HG03139 (cell line): ENCODE measurements at regions not wholly inside any gene's neighbourhood (a gene's known extent, or its start where the extent isn't known, plus 50 kb on each side); places are given as distances from the start of the nearest gene placed in this dataset.

ENCODE experiments used
- ATAC-seq: cut with Tn5 transposase; IDR thresholded peaks from one replicate; pipeline ENCODE4 v1.9.1; 2021; ENCODE audit not compliant: unreplicated experiment

DNA sequence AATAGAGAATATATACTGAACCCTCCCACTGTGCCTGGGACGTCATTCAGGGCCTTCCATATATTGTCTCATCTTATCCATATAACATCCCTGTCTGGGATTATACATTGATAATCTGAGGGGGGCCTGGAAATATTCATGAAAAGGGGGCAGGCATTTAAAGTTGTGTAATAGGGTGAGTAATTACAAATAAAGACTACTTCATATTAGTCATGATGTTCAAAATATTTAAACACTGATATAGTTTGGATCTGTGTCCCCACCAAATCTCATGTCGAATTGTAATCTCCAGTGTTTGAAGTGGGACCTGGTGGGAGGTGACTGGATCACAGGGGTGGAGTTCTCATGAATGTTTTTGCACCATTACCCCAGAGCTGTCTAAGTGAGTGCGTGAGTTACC lies 97.8 kb downstream of the AQP9 start:
- no peak for ATAC-seq

DNA sequence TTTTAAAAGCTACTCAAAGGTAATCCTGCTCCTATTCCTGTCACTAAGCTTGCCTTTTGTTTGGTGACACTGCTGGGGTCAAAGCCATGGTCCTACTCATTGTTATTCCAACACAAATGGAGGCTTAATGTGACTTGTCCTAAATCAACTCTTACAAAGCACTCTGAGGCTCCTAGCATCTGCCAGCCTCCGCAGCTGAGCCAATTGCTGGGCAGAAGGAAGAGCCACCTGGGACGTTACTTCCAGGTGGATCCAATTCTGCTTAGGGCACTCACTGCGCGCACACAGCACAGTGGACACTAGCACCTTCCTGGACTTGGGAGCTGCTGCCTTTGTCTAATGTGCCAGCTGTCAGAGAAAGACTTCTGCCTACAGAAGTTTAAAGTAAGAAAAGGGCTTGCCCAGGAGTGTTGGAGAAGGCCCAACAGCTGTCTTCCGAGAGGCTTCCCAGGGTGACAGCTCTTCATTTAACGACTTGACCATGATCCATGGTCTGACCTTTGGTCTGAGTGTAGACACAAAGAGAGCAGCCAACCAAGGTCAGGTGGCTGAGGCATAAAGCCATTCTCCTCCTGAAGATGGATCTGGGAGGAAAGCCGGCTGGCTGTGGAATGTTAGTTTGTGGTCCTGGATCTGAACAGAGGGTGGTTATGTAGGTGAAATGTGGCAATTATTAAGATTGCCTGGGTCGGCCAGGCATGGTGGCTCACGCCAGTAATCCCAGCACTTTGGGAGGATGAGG lies 102.2 kb downstream of the AQP9 start:
- ATAC-seq, result no peak

DNA sequence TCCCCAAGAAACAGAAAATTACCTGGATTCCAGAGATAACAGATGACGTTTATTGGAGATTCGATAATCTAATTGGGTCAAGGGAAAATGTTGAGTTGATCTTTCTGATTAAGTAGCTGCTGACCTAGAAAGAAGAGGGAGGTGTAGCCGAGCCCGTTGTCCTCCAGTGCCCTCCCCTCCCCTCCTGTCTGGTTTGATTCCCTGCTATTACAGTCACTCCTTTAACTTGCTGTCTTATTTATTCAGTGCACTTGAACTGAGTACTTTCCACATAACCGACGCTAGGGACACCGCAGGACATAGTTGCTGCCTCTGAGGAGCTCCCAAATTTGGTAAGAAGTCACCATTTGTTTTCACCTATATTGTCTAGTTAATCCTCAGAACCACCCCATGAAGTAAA lies 103.7 kb downstream of the AQP9 start:
- no peak for ATAC-seq

DNA sequence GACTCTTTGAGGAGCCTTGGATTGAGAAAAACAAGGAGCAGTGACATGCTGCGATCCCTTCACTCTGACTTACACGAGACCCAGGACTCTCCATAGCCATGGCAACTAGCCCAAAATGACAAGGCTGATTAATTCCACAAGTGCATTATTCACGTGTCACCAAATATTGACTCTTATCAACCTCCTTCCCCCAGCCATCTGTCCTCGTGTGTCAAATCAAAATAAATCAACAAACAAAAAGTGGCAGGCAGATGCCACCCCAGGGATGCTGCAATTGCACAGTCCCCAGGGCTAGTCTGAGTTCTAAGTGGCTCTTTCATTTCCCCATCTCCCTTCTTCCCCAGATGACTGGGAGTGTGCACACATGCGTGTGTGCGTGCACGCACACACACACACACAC lies 104.9 kb downstream of the AQP9 start:
- no peak for ATAC-seq

DNA sequence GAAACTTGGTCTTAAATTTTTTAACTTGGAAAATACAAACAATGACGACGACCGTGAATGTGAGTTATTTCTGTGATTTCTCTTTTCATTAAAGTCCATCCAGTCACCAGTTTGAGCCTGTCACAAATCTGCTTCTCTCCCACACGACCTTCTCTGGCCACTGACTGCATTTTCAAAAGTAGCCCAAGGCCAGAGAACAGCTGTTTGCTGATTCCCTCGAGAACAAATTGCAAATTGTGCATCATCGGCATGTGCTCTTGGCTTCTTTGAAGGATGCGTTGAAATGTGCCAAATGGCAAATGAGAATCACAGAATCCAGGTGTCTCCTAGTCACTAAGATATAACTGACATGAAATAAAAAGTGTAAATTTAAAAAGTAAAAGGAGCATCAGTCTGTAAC lies 106.4 kb downstream of the AQP9 start:
- no peak for ATAC-seq

DNA sequence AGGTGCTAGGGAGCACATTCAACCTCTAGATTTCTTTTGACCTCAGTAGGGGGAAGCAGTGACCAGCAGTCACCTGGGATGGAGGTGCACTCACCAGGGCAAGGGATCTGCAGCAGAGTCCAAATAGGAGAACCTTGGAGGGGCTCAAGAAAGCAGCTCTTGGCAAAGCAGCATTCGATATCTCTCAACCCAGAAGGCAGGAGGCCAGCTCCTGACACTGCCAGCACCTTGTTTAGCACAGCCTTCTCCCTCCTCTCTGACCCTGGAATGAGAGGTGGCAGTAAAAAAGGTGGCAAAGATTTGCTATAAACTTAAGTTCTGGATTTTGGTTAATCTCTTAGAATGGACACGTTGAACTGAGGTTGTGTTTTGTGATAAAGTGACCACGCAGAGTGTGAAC lies 107.9 kb downstream of the AQP9 start:
- ATAC-seq, result no peak

DNA sequence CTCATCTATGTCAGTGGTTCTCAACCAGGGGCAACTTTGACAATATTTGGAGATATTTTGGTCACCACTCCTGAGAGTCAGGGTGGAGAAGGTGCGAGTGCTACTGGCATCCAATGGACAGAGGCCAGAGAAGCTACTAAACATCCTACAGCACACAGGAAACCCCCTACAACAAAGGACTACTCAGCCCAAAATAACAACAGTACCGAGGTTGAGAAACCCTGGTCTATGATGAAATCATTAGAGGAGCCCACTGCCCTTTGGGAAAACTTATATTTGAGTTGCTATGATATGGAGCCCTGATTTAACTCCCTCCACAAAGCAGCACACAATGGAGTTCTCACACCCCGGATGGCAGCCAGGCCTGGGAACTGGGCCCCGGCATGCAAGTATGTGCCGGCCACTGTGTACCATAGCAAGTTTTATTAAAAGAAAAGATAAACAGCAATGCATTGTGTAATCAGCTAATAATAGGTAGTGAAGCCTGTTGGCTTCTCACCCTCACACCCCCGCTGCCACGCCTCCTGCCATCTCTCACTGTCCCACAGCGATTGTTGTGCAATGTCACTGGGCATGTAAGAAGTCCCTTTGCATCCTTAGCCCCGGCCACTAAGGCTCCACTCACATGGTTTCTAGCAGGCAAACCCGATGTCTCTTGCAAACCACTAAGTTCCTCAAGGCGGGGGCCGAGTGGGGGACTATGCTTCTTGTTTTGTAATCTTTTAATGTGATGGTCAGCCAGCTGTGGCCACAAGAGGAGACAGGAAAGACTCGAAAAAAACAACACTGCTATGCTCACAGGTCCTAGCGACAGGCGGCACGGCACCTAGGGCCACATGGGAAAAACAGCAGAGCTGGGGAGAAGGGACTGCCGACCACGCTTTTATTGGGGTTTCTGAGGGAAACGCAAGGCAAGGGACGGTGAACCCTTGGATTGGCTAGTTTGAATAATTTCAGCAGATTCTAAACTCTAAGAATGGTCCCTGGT lies 110.0 kb downstream of the AQP9 start:
- no peak for ATAC-seq

DNA sequence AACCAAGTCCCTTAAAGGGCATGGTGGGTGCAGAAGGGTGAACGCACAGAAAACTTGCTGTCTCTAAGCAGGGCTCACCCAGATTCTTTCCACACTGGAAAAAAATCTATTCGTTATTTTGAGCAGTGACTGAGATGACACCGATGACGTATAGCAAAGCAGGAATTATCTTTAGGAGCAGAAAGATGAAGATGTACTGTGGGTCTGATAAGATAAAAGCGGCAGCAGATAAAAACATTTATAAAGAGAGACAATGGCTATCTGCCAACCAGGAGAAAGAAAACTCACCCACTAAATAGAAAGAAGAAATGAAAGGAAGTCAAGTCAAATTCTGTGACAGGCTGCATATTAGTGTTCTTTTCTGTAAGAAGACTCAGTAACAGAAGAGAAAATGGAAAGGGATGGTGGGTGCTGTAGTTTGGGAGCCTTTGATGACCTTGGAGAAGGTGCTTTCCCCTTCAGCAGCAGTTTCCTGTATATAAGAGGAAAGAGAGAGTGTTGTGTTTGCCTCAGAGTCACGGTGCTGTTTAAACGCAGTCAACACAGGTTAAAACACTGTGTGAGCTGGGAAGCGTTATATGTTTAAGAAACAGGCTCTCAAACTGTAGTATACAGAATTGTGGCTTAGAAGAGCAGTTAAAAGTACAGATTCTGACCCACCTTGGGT lies 111.6 kb downstream of the AQP9 start:
- ATAC-seq, result no peak

DNA sequence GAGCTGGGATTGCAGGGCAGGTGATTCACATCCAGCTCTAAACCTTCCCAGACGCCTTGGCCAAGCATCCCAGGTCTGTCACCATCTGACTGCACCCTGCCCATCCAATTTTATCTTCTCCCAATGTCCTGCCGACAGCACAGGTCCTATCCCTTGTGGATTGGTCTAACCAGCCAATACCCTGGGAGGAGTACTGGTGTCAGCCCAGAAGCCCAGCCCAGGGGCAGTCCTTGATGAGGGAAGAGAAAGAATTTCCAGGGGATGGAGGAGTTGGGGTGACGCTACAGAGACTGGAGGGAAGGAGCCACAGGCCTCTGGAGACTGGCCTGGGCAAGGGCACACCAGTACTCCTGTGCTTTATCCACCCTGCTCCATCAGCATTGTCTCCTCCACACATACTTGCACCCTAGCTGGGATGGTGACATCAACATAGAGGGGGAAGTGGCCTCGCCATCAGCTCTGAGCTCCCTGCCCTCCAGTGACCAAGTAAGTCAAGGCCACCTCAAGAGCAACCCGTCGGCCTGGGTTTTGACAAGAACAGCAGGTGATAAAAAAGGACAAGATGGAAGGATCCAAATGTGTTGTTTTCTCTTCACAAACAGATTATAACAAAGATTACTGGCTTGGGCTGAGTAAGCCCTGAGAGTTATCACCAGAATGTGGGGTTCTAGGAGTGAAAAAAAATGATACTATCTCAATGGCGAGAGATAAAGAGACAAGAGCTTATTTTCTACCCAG lies 114.6 kb downstream of the AQP9 start:
- ATAC-seq, result no peak

DNA sequence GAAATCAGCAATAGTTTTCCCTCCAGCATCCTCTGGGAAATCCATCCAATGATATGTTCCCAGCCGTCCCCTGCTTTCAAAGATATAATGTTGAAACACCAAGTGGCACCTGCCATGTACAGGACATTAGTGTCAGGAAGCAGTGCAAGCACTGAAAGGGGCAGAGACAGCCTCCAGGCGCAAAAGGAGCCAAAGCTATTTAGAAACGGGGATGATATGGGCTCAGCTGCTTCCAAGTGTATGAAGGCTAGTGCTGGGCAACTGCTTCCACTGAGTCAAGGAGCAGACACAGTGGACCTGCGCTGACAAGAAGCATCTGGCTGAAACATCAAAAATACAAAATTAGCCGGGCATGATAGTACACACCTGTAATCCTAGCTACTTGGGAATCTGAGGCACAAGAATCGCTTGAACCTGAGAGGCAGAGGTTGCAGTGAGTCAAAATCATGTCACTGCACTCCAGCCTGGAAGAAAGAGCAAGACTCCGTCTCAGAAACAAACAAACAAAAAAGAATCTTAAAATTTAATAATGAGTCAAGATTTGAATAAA lies 119.7 kb downstream of the AQP9 start:
- ATAC-seq, result no peak

DNA sequence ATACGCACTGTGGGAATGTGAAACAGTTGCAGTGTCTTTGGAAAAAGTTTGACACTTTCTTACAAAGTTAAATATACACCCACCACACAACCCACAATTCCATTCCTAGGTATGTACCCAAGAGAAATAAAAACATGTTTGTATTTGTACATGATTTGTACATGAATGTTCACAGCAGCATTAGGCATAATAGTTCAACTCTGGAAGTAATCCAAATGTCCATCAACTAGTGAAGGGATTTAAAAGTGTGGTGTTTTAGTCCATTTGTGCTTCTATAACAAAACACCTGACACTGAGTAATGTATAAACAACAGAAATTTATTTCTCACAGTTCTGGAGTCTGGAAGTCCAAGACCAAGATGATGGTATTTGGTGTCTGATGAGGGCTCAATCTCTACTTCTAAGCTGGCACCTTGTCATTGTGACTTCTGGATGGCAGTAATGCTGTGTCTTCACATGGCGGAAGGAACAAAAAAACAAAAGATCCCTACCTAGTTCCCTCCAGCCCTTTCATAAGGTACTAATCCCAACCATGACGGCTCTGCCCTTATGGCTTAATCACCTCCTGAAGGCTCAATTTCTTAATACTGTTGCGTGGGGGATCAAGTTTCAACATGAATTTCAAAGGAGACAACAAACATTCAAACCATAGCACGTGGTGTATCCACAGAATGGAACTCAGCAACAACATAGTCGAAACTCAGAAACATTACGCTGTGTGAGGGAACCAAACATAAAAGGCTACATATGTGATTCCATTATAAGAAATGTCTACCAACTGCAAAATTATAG lies 120.5 kb downstream of the AQP9 start:
- ATAC-seq, result no peak

DNA sequence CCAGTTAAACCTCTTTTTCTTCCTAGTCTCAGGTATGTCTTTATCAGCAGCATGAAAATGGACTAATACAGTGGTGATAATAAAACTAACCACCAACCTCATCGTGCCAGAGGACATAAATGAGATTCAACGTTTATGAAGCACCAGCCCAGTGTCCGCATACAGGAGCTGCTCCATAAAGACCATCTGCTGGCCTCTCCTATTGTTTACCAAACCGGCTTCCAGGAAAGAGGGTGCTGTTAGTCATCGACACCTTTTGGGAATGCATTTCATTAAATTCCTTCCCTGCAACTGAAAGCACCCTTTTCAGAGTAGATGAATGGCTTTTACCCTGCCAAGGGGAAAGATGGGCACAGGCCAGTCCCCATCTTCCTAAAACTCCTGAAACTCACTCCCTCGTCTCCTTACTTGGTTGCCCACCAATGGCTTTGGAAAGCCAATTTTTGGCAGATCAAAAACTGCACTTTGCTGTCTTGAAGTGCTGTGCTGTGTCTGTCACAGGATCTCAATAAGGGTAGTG lies 122.1 kb downstream of the AQP9 start:
- no peak for ATAC-seq

DNA sequence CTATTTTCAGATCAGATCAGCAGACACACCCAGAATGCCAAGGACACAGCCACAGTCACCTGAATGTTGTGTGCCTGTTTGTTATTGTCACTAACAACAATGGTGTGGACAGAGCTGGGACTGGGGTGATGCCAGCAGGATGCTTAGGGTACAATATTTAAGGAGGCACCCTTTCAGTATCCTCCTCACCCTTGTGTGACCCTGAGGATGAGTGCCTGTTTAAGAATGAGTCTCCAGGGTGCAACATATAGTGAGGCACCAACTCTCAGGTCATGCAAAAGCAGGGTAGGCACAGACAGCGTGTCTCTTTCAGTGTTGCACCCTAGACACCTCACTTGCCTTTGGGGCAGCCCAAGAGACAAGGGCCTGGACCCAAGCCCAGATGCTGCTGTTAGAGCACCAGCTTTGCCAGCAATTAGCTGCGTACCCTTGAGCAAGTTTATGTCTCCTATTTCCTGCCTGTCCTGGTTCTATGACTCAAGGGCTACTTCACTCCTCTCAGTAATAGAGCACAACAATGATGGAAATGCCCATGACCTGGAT lies 122.6 kb downstream of the AQP9 start:
- no peak for ATAC-seq

DNA sequence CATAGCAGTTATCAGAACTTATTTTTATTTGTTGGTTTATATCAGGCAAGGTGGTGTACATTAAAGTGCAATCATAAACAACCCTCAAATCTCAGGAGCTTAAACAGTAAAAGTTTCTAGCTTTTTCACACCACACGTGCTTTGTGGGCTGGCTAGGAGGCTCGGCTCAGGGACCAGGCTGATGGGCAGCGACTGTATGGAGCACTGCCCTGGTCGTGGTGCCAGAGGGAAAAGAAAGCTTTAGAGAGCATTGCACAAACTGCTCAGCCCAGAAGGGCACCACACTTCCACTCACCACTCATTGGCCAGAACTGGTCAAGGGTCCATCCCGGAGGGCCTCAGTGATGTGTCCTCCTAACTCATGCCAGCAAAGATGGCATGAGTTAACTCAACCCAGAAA lies 123.2 kb downstream of the AQP9 start:
- no peak for ATAC-seq

DNA sequence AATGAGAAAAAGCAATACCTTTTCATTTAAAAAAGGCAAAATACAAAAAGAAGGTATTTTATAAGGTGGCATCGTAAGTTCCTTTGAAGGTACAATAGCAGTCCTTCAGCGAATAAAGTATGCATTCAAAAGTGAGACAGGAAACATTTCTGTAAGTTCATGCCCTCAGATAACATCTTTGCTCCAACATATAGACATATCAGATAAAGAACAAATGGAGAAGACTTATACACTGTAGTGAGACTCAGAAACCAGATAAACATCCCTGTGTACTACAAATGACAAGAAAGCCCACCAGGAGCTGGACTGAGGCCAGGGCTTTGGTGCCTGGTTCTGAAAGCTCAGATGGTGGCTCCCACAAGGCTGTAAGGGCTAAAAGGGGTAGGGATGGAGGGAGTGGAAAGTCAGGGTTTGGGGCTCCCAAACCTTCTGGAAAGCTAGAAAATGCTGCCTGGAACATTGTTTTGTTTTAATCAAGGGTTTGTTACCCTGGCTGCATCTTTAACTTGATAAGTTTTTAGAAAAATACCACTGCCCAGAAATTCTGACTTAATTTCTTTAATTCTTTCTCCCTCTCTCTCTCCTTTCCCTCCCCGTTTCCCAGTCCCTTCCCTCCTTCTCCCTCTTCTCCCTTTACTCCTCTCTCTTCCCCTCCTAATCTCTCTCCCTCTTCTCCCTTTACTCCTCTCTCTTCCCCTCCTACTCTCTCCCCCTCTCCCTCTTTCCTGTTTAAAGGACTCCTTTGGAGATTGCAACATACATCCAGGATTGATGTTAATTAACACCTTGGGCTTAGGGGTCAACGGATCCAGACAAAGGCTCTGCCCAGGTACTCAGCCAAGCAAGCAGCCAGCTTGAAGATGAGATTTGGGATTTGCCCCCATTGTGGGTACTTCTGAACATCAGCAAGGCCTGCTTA lies 126.1 kb downstream of the AQP9 start:
- ATAC-seq, result no peak

DNA sequence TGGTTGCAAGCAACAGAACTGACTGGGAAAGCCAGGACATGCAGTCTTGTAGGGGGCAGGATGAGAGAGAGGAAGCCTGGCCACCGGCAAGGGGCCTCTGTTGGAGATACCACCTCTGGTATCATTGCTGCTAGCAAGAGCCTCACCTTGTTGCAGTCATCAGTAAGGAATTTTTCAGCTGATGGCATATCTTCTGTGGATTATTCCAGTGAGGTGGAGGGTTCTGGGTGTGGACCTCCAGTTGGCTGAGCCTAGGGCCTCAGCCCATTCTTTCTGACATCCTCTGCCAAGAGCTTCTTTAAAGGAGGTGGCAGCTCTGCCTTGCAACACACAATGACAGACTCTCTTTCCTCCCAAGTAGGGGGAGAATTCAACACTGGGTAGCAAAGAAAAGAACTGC lies 128.9 kb downstream of the AQP9 start:
- ATAC-seq, result no peak

DNA sequence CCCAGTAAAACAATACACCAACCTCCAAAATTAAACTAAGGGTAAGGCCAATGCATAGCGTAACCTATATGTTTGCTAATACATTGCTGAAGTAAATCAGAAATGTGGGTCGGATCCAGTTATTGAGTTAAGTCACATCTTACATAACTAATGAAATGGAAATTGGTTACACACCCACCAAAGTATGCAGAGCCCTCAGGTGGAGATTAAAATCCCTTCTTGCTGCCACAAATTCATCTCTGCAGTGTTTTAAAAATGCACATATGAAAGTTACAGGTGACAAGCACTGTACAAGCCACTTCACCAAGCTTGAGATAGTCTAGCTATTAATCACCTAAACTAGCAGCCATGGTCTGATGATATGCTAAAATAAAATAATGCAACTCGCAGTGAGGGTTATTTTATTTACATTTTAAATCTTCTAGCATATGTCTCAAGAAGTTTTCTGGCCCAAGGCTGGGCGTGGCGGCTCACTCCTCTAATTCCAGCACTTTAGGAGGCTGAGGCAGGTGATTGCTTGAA lies 130.6 kb downstream of the AQP9 start:
- no peak for ATAC-seq
